COLO668 (cell line): ENCODE measurements at regions not wholly inside any gene's neighbourhood (a gene's known extent, or its start where the extent isn't known, plus 50 kb on each side); places are given as distances from the start of the nearest gene placed in this dataset.

Experiments used
- DNase-seq: peaks from one replicate; lab custom pipeline; 2025; ENCODE audit not compliant: unreplicated experiment; lab: John Stamatoyannopoulos, UW

DNA sequence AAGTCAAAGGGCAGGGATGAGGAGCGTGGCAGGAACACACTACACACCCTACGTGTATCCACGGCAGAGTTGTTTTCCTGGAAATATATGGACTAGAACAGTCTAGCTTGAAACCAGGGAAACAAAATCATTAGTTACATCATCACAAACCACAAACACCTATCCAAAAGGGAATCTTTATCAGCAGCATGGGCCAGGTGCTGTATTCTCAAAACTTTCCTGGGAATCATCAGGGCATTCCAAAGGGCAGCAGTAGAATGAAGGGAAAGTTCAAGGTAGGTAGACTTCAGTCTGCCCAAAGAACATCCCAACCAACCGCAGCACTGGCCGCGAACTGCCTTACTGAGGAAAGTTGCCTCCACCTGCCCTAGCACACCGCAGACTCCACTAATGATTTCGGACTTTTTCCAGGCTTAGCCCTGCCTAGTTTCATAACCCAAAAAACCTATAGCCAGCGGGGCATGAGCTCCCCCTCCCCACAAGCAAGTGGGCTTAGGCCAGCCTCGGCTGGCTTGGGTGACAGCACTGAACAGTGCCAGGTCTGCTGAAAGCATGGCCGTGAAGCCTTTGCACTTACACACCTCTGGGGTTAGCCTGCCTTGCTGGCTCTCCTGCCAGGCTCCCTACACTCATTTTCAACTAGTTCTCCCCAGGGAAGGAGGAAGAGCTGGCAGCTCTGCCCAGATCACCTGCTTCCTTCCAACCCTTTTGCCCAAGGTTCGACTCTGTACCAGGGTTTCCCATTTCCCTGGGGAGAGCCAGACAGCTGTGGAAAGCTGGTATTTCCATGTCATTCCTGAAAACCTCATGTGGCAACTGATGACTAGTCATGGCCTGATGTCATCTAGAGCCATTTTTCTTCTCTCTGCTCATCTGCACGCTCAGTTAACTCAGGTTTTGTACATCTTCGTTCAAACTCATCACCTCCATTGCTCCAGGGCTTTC is 77.3 kb upstream of the UBAC2 start:
- no peak for DNase-seq

DNA sequence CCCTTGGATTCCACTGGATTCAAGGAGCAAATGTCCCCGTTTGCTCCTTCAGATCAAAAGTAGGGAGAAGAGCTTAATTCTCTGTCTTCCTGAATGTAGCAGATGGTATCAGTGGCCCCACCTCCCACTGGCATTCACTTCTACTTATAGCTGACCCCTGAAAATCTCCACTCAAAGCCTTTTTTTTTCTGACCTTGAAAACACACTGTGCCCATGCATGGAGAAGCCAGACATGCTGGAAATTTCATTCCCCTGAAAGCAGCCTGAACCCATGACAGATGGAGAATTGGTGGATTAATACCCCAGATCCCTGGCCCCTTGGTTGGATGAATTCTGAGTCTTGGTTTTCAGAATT is 76.6 kb upstream of the UBAC2 start:
- DNase-seq = no peak

DNA sequence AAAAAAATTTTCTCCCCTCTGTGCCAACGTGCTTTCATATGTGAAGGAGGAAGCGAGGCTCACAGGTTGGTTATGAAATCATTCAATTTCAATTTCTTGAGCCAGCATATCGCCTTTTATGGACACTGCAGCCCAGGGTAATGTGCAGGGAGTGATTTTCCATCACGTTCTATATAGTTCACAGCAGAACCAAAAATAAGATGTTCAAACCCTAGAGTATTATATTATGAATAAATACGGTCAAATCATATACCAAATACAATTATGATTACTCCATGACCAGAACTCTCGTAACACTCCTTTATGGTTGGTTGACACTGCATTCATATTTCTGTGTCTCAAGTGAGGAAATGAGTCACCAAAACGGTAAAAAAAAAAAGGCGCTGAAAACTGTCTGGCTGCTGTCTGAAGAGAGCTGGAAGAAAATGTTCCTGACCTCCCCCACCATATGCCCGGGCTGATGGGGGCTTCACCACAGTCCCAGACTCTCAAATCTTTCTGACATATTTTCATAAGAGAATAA is 75.8 kb upstream of the UBAC2 start:
- no peak for DNase-seq

DNA sequence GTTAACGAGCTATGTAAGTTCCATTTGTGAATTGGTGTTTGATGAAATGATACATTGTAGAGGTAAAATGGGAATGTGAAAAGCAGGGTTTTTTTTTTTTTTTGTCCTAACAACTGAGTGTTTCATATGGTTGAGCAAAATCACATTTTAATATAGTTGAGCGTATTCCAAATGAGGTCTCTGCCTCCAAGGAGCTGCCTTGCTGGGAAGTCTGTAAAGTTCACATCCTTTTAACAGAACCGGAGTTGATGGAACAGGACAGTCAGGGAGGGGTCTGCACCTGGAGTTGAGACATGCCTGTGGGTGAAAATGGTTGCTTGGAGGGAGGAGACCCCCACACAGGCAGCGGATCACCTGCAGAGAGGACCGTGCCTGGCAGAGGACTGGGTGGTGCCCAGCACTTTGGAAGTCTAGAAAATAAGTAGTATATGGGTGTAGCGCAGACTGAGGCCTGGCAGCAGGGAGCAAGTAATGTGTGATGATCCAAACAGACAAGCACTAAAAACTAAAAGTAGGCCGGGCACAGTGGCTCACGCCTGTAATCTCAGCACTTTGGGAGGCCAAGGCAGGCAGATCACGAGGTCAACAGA is 75.2 kb upstream of the UBAC2 start:
- DNase-seq = no peak

DNA sequence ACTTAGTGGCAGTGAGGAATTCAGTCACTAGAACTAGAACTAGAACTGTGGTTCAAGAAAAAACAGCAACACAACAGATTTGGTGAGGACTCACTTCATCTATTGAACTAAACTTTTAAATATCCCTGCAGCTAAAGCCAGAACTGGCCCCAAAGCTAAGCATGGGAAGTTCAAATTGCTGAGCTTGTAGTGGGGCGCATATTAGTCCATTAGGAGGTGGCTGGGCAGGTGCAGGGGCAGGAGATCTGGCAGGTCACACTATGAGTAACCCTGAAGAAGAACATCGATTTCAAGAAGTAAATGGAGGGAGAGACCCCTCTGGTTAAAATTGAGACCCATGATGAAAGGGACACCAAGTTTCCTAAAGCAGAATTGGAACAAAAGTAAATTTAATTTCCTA is 73.8 kb upstream of the UBAC2 start:
- DNase-seq = no peak

DNA sequence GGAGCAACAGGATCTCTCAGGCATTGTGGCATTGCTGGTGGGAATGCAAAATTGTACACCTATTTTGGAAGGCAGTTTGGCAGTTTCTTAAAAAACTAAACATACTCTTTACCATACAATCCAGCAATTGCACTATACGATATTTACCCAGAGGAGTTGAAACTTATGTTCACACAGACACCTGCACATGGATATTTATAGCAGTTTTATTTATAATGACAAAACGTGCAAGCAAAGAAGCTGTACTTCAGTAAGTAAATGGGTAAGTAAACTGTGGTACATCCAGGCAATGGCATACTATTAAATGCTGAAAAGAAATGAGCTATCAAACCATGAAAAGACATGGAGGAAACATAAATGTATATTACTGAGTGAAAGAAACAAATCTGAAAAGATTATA is 71.6 kb upstream of the UBAC2 start:
- DNase-seq = no peak

DNA sequence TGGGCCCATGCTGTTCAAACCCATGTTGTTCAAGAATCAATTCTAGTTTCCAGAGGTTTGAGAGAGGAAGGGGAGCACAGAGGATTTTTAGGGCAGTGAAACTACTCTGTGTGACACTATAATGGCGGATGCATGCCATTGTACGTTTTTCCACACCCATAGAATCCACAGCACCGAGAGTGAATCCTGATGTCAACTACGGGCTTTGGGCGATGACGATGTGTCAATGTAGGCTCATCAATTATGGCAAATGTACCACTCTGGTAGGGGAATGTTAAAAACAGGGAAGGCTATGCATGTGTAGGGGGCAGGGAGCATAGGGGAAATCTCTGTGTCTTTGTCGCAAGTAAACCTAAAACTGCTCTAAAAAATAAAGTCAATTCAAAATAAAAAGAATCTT is 70.7 kb upstream of the UBAC2 start:
- no peak for DNase-seq

DNA sequence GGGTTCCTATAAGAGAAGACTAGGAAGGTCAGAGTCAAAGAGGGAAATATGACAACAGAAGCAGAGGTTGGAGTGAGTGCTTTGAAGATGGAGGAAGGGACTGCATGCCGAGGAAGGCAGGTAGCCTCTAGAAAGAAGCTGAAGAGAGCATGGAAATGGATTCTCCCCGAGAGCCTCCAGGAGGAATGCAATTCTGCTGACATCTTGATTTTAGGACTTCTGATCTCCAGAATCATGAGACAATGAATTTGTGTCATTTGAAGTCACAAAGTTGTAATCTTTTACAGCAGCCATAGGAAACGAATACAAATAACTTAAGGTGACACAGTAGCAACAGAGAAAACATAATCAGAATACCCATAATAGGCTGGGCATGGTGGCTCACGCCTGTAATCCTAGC is 69.2 kb upstream of the UBAC2 start:
- no peak for DNase-seq

DNA sequence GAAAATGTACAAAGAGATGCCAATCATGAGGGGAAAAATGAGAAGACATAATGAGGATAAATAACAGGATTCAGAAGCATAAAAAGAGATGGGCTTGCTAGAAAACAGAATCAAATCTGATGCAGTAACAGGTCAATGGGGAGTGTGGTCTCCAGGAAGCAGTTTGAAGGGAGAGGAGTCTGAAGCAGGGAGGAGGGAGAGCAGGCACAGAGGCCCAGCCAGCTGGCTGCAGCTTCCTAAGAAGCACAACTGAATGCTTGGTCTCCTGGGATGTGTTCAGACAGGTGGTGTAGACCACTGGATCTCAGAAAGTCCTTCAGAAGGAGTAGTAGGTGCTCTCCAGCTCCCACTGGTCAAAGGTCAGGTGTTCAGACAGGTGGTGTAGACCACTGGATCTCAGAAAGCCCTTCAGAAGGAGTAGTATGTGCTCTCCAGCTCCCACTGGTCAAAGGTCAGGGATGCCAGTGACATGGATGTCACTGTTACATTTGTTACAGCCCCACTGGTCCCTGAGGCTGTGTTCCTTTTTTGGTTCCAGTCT is 68.3 kb upstream of the UBAC2 start:
- no peak for DNase-seq

DNA sequence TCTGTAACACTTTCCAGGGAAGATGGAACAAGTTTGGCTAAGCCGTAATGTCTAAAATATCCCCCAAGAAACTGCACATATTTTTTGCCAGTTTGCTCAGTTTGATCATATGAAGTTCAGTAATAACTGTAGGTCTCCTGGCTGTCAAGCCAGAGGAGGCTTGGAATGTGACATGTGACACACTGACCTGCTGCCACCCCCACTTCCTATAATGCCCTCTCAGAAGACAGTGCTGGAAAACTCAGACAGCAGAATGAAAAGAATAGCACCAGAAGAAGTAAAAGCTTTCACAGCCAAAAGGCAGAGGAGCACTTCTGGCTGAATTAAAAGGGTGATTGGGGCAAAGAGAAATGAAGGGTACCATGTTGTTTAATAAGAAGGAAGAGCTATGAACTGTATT is 67.4 kb upstream of the UBAC2 start:
- no peak for DNase-seq

DNA sequence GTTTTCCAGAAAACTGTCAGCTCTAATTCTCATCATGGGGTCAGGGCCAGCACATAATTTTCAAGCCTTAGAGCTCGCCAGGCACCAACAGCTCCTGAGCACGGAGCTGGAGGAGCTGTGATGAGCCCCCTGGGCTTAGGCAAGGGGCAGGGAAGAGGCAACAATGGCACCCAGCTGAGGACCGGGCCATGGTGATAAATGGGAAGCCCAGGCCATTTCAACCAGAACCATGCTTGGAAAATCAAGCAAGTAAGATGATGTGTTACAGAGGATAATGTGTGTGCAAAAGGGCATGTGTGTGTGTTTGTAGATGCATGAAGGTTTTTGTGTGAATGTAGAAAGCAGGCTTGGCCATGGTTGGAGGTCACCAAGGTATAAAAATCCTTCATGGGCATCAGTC is 66.8 kb upstream of the UBAC2 start:
- no peak for DNase-seq

DNA sequence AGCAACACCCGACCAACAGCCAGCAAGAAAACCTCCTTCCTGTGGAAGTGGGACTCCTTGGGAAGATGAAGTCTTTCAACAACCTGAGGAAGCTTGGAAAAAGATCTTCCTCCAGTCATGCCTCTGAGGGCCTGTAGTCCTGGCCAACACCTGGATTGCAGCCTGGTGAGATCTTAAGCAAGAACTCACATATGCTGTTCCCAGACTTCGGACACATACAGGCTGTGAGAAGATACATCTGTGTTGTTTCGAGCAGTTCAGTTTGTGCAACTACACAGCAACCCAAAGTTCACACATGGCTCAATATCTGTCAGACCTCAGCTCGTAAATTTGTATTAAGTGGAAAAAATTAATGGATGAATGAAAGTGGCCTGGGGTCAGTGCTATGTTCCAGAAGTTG is 65.1 kb upstream of the UBAC2 start:
- no peak for DNase-seq

DNA sequence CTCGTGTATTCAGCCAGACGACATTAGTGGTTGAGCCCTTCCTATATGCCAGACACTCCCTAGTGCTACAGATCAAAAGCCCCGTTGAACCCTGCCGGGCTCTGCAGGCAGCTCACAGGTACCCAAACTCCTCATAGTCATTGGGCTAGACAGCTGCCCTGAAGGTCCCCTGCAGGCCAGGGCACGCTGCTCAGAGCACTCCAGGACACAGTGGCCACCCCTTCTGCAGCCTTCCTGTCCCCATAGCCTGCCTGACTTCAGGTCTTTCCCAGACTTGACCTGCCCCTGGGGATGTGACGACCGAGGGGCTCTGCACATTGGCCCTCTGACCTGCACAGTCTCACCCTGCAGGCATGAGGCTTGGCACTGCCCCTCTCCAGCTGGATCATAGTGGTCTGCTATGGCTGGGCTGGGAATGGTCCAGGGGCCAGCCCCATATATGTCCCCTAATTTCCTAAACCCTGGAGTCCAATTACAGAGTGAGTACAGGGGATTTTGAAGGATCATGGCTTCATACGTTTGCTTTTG is 64.2 kb upstream of the UBAC2 start:
- no peak for DNase-seq

DNA sequence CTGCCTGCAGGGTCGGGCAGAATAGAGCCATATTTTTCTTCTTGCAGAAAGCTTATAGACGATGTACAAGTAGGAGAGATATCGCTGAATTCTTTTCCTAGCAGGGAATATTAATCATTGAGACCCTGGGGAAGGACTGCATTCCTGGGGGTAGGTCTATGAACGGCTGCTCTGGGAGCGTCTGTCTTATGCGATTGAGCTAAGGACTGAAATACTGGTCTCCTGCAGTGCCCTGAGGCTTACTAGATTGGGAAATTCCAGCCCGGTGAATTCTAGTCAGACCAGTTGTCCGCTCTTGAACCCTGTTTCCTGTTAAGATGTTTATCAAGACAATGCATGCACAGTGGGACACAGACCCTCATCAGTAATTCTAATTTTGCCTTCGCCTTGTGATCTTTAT is 59.8 kb upstream of the UBAC2 start:
- no peak for DNase-seq

DNA sequence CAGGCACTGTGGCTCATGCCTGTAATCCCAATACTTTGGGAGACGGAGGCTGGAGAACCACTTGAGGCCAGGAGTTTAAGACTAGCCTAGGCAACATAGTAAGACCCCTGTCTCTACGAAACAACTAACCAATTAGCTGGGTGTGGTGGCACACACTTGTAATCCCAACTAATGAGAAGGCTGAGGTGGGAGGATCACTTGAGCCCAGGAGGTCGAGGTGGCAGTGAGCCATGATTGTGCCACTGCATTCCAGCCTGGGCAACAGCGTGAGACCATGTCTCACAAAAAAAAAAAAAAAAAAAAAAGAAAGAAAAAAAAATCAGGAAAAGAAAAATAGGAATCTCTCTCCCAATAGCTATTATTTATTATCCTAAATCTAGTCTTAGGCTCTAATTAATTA is 56.8 kb upstream of the UBAC2 start:
- no peak for DNase-seq

DNA sequence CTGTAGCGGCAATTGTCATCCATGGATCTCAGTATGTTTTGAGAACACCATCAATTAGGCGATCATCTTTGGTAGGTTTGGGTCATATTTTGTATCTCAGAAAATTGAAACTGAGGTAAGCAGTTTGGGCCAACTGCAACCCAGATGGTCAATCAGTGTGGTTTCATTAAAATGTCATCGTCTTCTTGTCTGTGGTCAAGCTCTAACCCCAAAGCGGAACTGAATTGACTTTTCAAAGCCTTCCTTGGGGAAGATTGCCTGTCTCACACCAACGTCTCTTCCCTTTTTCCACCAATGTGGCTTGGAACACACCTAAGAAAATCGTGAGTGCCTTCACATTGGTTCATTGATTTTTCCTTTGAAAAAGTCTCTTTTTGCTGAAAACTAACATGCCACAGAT is 56.3 kb upstream of the UBAC2 start:
- no peak for DNase-seq

DNA sequence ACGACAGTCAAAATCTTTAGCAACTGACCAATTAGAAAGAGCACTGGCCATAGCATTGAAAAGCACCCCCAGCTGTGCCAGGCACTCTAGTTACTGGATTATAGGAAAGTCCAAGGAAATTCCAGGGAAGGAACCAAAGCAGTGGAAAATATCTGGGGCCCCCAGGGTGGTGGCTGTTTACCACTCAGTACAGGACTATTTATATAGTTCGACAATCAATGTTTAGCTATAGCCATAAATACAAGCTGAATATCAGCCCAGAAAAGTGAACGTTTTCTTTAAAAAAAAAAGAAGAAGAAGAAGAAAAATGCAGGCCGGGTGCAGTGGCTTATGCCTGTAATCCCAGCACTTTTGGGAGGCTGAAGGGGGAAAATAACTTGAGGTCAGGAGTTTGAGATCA is 55.2 kb upstream of the UBAC2 start:
- no peak for DNase-seq

DNA sequence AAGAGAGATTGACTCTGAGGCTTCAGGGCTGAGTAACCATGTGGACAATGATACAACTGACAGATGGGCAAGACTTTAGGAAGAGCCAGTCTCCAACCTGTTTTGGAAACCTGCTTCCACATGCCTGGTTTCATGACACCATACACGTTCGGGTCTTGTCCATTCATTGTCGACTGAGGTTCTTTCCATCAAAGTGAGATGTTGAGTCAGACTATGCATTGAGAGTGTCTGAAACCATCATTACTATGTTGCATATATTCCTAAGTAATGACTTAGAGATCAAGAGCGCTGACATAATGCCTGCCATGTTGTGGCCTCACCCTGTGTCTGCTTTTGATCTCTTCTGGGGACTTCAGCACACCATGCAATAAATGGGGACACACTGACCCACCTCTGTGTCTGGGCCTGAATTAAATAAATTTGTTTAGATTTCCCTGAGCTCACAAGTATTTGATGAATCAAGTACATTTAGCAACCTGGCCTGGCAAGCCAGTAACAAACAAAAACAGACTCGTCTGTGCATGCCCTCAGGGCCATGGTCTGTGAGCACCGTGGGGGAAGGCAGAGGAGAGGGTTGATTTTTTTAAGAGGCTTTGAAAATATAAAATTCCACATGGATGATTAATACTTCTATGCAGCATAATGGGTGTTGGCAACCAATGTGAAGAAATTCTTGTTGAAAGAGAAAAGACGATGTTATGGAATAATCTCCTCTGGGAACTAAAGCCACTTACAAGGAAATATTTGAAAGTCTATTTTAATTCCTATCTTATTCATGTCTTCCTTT is 49.9 kb upstream of the UBAC2 start:
- DNase-seq = no peak
